Activated CD4-positive, CD25-positive, alpha-beta regulatory T cell treated with anti-CD3 and anti-CD28 coated beads, Interleukin-2, amount 50 U/mL, for 16 hours (primary cell): ENCODE measurements at regions not wholly inside any gene's neighbourhood (a gene's known extent, or its start where the extent isn't known, plus 50 kb on each side); places are given as distances from the start of the nearest gene placed in this dataset.

Experiments
- DNase-seq: peaks from one replicate; pipeline ENCODE4 v3.0.0-alpha.2; 2020; ENCODE audit warnings: low read depth, low spot score

DNA sequence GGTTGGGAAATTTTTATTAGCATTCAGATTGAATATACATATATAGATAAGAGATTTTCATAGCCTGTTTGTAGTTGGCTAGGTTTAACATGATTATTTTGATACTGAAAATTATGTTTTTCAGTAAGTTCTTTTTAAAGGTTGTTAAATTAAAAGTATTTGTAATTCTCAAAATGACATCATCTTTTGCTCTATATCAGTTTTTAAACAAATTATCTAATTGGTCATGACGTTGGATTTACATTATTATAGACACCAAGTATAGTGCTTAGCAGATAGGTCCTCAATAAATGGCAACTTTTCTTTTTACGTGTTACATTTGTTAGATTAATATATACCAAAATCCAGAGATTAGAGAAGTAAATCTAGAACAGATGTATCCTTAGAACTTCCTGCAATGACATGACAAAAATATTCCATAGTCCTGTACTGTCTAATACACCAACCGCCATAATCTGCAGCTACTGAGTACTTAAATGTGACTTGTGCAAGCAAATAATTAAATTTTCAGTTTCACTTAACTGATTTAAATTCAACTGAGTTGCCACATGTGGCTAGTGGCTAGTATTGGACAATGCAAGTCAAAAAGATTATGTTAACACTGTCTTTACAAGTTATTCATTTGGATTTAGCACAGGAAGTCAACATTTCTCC is 1613.1 kb upstream of the TENM3 start:
- no peak for DNase-seq

DNA sequence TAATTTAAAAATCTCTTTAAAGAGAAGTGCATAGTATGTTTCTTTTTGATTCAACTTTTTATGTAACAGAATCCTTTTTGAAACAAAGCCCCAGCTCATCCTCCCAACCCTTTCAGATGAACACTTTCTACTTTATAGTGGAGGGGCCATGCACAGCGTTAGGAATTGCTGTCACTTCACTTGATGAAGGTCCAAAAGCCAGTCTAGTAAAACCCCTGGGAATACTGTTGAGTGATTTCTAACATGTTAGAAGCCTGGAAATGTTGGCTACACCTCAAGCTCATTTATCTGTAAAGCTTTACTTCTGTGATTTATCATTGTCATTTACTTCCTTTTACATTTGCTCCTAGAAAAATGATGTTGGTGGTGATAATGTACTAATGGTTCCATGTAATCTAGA is 1608.9 kb upstream of the TENM3 start:
- no peak for DNase-seq

DNA sequence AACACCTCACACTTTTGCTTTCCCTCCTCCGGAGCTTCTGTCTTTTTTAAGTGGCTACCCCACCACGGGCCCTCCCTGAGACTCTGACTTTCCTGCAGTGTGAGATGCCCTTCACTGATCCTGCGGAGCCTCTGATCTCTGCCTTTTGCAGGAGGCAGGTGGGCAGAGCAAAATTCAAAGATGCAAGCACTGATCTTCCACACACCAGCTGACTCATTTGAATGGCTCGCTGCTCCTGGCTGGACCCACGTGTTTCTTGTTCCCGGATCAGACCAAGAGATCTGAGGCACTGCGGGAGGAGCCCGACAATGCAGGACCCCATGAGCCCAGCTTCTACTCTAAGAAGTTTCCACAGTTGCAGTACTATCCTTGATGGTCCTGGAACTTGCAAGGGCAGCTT is 1607.9 kb upstream of the TENM3 start:
- no peak for DNase-seq

DNA sequence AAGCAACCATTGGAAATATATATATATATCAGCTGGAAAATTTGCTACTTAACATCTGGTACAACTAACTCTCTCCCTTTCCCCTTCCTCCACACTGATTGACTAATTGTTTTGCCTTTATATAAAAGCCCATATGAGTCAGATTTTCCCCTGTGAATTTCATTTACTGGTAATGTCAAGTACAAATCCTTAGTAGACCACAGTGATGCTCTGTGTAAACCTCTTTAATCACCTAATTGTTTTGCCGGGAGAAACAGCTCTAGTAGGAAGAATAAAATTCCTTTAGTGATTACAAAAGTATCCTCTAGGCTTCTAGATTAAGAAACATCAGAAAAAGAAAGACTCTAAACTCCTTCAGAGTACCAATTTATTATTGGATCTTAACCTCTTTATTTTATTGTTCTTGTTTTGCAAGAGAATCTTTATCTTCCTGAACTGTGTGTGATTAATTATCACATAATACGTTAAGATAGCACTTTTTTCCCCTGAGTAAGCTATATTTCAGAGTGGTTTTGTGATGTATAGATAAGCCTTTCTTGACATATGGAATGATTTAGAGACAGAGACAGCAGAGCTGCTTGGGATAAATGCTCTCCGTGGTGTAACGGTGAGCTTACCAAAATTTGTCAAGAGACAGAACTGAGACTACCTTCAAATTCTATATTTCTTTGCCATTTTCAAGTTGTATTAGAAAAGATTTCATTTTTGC is 1606.4 kb upstream of the TENM3 start:
- DNase-seq, result no peak

DNA sequence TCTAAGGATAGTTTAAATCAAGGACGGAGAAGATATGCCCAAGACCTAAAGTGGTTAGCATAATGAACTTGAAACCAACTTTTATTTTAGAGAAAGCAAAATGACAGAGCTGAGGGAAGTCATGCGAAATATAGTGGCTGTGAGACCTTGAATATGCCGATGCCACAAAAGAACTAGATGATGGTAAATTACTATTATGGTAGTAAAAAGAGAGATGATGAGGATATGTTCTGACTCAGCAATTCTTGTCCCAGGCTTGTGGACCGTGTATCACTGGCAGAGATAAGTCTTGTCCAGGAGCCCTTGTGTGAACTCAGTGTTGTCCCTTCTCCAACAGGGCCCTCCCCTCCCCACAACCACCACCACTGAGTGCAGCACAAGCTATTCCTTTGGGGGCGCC is 1605.6 kb upstream of the TENM3 start:
- no peak for DNase-seq

DNA sequence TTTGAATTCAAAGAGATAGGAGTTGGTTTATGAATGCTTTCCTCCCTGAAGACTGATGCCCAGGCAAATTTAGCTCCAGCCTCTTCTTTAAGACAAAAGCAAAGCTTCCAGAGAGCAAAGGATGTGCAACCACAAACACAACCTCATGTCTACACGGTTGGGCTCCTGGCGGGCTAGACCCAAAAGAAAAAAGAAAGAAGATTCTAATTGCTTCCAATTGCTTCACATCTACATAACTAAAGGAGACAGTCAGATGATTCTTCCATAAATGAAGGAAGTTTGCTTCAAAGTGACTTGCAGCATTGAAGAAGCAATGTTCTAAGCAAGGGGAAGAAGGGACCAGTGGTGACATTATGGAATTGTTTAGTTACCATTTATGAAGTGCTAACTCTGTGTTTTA is 1603.0 kb upstream of the TENM3 start:
- DNase-seq, result no peak

DNA sequence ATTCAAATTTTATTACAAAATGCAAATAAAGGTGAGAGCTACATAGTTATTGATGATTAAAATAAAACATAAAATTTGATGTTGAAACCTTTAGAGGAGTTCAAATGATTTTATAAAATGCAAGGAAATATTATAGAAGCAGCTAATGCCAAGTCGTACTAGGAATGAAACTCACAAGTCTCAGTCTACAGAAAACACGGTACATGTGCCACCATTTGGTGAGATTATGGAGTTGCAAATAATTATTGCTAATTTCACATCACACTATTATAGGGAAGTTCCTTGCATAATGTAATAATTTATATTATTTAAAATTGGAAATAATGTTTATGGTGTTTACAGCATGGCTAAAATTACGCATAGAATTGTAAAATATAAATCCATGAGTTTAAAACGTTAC is 1601.7 kb upstream of the TENM3 start:
- no peak for DNase-seq

DNA sequence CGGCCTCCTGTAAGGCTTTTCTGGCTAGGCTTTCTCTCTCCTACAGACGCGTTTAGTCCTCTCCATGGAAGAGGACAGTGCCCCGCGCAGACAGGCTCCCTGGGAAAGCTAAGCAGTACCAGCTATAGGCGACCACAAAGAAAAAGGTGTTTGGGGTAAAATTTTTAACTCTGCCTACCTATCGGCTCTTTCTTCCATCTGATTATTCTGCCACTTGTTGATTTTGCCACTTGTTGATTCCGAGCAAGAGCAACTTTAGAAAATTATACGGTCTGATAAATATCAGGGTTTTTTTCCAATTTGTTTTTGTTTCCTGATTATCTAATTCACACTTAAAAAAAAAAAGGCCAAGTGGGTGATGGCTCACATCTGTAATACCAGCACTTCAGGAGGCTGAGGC is 1600.5 kb upstream of the TENM3 start:
- no peak for DNase-seq

DNA sequence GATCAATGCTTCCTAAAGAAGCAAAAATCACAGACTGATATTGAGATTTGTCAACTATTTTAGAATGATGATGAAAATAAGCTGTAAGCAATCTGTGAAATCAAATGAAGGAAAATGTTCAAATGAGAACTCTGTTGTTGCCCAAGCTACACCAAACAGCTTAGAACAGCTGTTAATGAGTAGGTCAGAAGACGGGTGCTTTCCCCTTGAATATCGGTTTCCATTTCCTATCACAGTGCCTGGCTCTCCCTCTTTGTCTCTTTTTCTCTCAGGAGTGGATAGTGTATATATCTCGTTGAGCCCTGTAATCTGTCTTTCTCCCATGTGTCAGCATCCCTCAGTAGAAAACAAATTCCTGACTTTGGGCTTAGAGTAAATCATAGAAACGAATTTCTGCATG is 1592.9 kb upstream of the TENM3 start:
- DNase-seq, result no peak

DNA sequence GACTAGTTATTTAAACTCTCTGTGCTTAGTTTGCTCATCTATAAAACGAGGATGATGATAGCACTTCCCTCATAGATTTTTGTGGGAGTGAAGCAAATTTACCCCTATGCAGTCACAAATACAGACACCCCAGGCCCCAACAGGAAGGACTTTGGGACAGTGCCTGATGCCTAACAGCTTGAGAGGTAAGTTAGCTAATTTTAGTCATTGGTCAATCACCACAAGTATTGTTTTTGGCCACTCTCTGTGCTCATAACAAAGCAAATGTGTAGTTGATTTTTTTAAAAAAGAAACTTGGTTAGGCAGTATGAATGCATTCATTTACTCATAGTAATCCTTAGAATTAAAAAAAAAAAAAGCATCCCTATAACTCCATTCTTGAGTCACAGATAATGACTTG is 1590.7 kb upstream of the TENM3 start:
- DNase-seq, result no peak

DNA sequence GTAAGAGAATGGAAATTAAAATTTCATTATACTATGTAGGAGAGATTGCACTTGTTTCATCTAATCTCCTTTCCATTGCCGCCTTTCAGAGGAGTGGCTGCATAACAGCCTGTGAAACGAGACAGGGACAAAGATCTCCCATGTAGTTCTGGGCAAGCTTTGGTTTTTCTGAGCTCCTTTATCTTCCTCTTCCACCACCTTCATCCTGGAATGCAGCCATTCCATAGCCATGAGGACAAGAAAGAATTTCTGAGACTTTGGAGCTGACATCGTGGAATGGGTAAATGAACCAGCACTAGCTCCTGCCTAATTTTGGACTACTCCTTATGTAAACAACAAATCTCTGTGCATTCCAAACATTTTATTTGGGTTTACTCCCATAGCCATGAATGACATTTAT is 1587.3 kb upstream of the TENM3 start:
- DNase-seq, result no peak

DNA sequence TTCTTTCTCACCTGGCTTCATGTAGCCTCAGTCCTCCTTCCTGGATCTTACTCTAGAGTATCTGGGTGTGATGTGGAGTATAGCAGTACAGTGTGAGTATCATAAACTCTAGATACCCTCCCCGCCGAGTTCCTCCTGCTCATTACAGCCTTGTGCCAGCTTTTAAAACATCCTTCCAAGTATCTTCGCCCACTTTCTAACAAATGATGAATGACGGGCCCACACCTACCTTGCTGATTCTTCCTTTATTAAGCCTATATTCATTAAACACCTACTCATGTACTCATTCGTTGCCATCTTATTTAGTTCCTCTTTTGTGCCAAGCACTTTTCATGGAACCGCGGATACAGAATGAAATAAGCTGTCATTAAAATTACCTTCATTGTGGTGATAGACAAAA is 1585.3 kb upstream of the TENM3 start:
- no peak for DNase-seq

DNA sequence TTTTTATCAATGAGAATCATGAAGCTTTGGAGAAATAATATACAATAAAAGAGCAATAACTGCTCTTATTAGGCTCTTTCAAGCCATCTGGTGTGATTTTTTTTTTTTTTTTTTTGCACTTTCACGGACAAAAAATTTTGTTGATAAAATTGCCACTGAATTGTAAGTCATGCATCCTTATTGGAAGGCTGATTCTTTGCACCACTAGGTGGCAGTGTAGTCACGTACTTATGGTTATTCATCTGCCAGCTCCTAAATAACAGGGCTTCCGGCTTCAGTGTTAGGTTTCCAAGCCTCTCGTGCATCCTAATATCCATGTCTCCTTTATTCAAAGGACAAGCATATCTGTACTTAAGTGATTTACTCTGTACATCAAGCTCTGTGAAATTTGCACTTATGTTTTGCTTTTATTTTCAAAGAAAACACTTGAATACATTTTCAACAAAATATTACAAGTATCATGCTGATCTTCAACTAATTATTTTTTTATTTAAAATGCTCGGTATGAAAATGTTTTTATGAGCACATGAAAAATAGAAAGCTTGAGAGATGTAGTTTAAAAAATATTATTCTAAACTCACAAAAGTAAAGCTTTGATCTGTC is 1578.3 kb upstream of the TENM3 start:
- DNase-seq, result no peak

DNA sequence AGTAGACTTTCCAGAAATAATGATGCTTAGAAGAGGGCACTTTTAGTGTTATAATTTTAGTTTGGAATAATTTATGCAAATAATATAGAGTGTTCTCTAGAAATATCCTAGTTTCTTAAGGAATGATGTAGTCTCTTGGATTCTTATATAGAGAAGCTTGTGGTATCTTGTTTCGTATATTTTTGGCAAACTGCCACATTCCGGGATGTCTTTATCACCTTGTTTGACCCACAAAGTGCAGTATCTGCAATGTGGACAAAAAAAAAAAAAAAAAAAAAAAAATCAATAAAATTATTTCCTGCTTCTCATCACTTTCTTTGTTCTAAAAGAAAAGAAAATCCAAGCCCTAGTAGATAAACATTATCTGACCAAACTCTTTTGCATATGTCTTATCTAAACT is 1577.7 kb upstream of the TENM3 start:
- no peak for DNase-seq

DNA sequence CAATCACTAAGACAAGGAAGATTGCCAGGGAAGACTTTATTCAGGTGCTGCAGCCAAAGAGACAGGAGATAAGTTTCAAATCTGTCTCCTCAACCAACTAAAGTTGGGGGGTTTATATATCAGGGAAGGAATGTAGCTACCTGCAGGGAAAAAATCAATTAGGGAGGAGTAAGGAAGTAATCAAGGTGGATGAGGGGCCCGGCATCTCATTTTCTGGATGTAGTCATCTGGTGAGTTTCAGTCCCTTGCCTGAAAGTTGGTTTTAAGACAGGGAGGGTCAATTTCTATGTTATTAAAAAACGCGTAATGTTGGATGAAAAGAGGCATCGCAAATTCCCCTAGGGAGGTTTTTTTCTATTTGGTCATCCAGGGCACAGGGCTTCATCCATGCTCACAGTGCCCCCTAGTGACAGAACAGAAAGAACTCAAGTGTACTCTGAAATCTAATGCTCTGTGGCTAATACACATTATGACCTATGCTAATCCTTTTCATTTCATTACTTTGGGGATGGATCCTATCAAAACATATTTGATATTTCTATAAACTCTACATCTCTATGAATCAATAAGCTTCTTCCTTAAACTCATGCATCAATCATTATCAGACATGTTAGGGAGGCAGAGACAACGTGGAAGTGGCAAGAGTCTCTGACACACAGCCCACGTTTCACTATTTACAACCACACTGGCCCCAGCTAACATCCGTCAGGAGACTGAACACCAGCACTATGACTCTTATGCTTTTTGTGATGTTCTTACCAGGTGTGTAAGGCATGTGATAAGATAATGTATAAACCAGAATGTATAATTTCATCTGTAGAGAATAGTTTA is 1577.0 kb upstream of the TENM3 start:
- no peak for DNase-seq

DNA sequence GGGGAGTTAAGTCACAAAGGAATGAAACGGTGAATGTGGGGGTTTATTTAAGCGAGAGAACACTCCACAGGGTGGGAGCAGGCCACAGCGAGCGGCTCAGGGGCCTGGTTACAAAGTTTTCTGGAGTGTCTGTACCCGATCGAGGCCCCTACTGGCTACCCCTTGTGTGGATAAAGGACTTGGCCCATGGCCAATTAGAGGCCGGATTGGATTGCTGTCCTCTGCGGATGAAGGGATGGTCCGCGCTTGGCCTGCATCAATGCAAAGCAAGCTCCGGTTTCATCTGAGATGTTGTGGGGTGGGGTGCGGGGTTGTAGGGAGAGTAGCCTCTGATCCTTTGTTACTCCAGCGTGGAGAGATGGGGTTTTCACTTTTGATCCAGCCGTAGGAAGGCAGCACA is 1574.5 kb upstream of the TENM3 start:
- DNase-seq, result no peak

DNA sequence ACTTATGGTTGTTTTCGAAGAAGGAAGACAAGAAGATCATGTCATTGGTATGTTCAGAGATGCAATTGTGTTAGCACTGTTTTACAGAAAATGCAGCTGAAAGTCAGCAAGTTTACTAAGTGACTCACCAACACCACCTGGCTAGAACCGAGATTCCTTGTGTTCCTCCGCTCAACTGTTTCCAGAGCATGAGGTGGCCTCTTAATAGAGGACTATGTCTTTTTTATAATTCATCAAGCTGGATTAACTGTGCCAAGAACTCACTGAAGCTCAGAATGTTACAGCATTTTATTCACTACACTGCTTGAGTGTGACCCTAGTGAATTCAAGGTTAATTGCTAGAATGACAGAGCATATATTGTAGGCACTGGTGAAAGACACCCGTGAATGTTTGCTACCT is 1573.5 kb upstream of the TENM3 start:
- DNase-seq, result no peak

DNA sequence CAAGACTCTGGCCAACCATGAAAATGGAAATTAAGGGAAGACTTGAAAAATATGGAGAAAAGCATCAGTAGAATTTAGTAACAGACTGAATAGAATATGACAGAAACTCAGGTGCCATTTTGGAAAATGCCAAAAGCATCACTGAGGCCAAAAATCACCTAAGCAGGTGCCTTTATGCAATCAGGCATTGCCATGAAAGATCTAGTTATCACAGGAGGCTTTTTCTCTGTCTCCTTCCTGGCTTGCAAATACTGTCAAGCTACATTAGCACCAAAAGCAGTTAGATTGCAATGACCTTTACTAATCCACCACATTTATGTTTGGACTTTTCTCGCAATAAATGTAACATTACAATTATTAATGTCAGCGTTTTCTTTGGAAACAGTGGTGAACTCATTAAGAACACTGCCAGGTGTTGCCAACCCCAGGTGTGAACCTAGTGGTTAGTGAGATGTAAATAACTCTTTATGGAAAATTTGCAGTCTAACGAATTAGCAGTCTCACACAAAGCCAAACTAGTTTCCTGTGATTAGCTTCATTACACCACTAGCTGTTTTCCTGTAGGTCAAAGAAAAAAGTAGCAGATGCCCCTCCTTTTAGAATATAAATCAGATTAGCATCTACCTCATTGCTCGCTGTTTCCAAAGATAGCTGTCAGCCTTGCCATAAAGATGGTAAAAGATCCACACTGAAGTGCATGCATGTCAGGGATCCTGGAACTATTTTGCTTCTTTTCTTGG is 1568.4 kb upstream of the TENM3 start:
- no peak for DNase-seq

DNA sequence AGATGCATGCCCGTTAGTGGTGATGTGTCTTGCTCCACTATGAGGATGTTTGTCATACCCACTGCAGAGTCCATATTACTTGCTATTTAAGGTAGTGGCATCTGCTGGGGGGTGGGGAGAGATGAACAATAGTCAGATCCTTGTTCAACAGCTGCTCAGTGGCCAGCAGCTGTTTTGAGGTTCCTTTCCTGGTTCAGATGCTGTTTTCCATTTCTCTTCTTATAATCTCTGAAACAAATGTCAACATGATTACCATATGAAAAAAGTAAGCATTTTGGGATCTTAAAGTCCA is 1567.9 kb upstream of the TENM3 start:
- no peak for DNase-seq

DNA sequence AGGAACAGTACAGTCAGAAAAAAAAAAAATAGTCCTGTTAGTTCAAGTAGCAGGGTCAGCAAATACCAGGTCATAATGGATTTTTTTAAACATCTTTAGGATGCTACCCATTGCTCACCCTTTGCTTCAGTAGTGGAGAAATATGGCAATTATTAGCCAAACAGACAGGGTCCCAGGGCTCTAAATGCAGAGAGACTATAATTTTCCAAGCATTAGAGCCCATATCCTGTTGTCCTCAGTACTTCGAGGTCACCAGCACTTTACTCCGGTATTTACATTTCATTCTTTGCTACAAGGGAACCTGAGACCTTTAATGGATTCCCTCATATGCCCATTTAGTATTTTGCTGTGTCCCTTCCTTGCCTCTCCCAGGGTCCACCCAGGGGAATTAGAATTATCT is 1562.9 kb upstream of the TENM3 start:
- no peak for DNase-seq

DNA sequence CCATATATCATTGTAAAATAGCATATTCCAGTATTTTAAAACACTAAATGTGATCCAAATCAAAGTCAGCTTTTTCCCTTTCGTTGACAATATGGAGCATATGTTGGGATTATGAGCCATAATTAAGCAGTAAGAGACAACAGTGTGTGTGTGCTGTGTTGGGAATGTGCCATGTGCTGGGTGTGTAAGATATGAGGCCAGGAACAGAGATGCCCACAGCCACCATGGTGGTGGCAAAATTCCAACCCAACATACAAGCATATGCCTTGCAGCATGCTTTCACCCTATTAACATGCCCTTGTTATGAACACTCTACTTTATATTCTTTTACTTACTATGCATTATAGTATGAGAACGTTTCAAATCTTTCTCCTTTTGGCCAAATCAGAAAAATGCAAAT is 1560.4 kb upstream of the TENM3 start:
- DNase-seq, result no peak

DNA sequence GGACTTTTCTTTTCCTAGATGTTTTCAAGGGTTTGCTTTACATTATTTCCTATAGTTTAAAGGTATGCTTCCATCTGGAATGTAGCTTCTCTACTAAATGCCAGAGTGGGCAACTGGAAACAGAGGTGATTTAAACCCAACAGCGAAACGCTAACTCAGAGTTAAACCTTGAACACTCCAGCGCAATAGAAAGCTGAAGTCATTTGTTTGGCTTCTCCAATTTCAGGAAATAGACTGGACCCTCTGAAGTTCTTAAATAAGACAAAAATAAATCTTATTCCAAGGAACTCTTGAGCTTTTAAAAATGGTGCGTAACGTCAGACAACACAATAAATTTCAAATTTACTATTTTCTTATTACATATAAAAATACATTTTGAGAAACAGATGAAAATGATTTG is 1560.0 kb upstream of the TENM3 start:
- no peak for DNase-seq
